Renal pelvis (tissue), 1 donor: ENCODE measurements at regions not wholly inside any gene's neighbourhood (a gene's known extent, or its start where the extent isn't known, plus 50 kb on each side); places are given as distances from the start of the nearest gene placed in this dataset.

Experiments
- DNase-seq: peaks from one replicate; pipeline ENCODE4 v3.0.0-alpha.2; 2013

- DNase-seq = no peak
These were observed 432.6 kb downstream of the SATB2 start for GRCh38 chr2:199025146-199025545.

GRCh38 chr2:199024224-199024623 is 433.5 kb downstream of the SATB2 start:
- no peak for DNase-seq

GRCh38 chr2:199019898-199020507 is 437.7 kb downstream of the SATB2 start:
- DNase-seq = peak; percentile 19

GRCh38 chr2:199018826-199019225 is 438.9 kb downstream of the SATB2 start:
- no peak for DNase-seq

GRCh38 chr2:199015072-199015471 is 442.7 kb downstream of the SATB2 start:
- no peak for DNase-seq

- DNase-seq = no peak
These were observed 443.5 kb downstream of the SATB2 start for GRCh38 chr2:199014226-199014625.

GRCh38 chr2:199011908-199012307 is 445.8 kb downstream of the SATB2 start:
- DNase-seq = no peak

GRCh38 chr2:198994678-198995077 is 463.1 kb downstream of the SATB2 start:
- no peak for DNase-seq

- DNase-seq = no peak
These were observed 466.3 kb downstream of the SATB2 start for GRCh38 chr2:198991431-198991830.

- DNase-seq = no peak
These were observed 482.0 kb downstream of the SATB2 start for GRCh38 chr2:198975779-198976178.

GRCh38 chr2:198973785-198974184 is 484.0 kb downstream of the SATB2 start:
- no peak for DNase-seq

- no peak for DNase-seq
These were observed 484.6 kb downstream of the SATB2 start for GRCh38 chr2:198973181-198973580.

- DNase-seq = no peak
These were observed 489.2 kb downstream of the SATB2 start for GRCh38 chr2:198968545-198968944.

- DNase-seq = no peak
These were observed 491.5 kb downstream of the SATB2 start for GRCh38 chr2:198966269-198966668.

GRCh38 chr2:198961547-198961946 is 496.2 kb downstream of the SATB2 start:
- no peak for DNase-seq

- DNase-seq = no peak
These were observed 500.6 kb downstream of the SATB2 start for GRCh38 chr2:198957181-198957580.

- DNase-seq = no peak
These were observed 504.4 kb downstream of the SATB2 start for GRCh38 chr2:198953328-198953727.

GRCh38 chr2:198950803-198951202 is 506.9 kb downstream of the SATB2 start:
- no peak for DNase-seq

- DNase-seq = no peak
These were observed 512.2 kb downstream of the SATB2 start for GRCh38 chr2:198945496-198945895.

GRCh38 chr2:198930170-198930569 is 527.6 kb downstream of the SATB2 start:
- DNase-seq = no peak

- no peak for DNase-seq
These were observed 529.7 kb downstream of the SATB2 start for GRCh38 chr2:198928026-198928425.

GRCh38 chr2:198917926-198918720 is 539.6 kb downstream of the SATB2 start:
- DNase-seq = no peak

- DNase-seq = no peak
These were observed 540.5 kb downstream of the SATB2 start for GRCh38 chr2:198917275-198917674.
